ENCODE measurements at regions not wholly inside any gene's neighbourhood (a gene's known extent, or its start where the extent isn't known, plus 50 kb on each side); places are given as distances from the start of the nearest gene placed in this dataset.

- H3K27ac ChIP-seq = no peak overlapping the region
- TF ChIP-seq ZFX (IDR thresholded peaks at IDR 0.05; ENCODE audit: borderline replicate concordance) = no peak
- TF ChIP-seq, protein P1, sequence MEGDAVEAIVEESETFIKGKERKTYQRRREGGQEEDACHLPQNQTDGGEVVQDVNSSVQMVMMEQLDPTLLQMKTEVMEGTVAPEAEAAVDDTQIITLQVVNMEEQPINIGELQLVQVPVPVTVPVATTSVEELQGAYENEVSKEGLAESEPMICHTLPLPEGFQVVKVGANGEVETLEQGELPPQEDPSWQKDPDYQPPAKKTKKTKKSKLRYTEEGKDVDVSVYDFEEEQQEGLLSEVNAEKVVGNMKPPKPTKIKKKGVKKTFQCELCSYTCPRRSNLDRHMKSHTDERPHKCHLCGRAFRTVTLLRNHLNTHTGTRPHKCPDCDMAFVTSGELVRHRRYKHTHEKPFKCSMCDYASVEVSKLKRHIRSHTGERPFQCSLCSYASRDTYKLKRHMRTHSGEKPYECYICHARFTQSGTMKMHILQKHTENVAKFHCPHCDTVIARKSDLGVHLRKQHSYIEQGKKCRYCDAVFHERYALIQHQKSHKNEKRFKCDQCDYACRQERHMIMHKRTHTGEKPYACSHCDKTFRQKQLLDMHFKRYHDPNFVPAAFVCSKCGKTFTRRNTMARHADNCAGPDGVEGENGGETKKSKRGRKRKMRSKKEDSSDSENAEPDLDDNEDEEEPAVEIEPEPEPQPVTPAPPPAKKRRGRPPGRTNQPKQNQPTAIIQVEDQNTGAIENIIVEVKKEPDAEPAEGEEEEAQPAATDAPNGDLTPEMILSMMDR (IDR thresholded peaks at IDR 0.05) = no peak
Measured at GRCh38 chr4:79473439-79473724, 65.4 kb upstream of the GK2 start.

DNA sequence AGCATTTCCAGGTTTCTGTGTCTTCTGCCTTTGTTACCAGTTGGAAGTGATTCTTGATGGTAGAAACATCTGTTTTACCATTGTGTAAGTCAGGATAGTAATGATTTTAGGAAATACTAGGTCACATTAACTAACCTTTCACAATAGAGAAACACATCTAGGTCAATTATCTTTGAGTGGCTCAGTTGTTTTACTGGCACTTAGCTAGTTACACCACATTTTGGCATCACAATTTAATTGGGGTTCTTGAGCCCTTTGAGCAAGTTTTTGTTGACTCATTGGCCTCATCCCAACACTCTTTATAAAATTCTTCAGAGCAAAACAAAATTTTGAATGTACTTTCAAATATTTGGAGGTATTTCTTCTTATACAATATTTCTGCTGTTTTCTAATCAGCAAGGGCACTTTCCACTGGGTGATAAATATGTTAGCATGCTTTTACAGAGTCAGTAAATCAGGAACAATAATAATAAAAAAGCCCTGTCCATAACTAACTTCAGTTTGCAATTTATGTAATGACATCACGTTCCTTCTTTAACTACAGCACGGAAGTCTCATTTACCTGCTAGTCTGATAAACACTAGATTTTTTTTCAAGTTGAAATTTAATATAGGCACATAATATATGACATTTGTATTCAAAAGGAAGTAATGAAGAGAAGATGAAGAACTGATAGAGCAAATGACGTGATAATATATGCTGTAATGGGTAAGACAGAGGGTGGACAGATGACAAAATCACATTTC lies 64.8 kb upstream of the GK2 start:
- TF ChIP-seq, protein P1 (IDR thresholded peaks at IDR 0.05) = no peak
- no peak for TF ChIP-seq ZFX (IDR thresholded peaks at IDR 0.05; ENCODE audit: borderline replicate concordance)
- H3K27ac ChIP-seq = no peak overlapping the region

- TF ChIP-seq, protein P1 (IDR thresholded peaks at IDR 0.05) = no peak
- no peak for TF ChIP-seq ZFX (IDR thresholded peaks at IDR 0.05; ENCODE audit: borderline replicate concordance)
- no peak overlapping the region for H3K27ac ChIP-seq
Measured at GRCh38 chr4:79472036-79472435, 64.0 kb upstream of the GK2 start.

GRCh38 chr4:79471309-79471708 lies 63.3 kb upstream of the GK2 start:
- TF ChIP-seq, protein P1 (IDR thresholded peaks at IDR 0.05) = no peak
- no peak for TF ChIP-seq ZFX (IDR thresholded peaks at IDR 0.05; ENCODE audit: borderline replicate concordance)
- no peak overlapping the region for H3K27ac ChIP-seq

GRCh38 chr4:79467246-79467932 lies 59.4 kb upstream of the GK2 start:
- no peak for TF ChIP-seq ZFX (IDR thresholded peaks at IDR 0.05; ENCODE audit: borderline replicate concordance)
- TF ChIP-seq, protein P1 (IDR thresholded peaks at IDR 0.05) = no peak
- H3K27ac ChIP-seq = no peak overlapping the region

DNA sequence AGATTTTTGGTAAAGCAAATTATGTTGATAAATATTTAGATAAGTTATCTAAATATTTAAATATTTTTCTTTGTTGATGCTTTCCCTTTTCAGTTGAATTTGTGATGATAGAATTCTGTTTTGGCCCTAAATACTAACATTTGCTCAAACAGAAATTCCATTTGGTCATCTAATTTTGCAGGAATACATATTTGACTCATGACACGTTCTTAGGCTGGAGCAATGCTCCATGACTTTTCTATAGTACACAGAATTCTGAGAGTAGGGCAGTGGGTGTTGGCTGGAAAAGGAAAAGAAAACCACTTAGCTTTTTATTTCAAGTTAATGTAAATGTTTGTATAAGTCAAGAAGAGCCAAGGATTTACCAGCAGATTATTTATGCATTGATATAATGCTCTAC lies 58.6 kb upstream of the GK2 start:
- TF ChIP-seq, protein P1 (IDR thresholded peaks at IDR 0.05) = no peak
- no peak for TF ChIP-seq ZFX (IDR thresholded peaks at IDR 0.05; ENCODE audit: borderline replicate concordance)

More for the DNA sequence above, 58.6 kb upstream of the GK2 start:
- no peak overlapping the region for H3K27ac ChIP-seq
